Omental fat pad (tissue), 3 donors: ENCODE measurements at regions not wholly inside any gene's neighbourhood (a gene's known extent, or its start where the extent isn't known, plus 50 kb on each side); places are given as distances from the start of the nearest gene placed in this dataset.
"Not testable (repeated sequence)": the region's sequence is repeated elsewhere in the genome, so short reads cannot be mapped to it uniquely, and the experiment has no call there.

ENCODE experiments used
- ATAC-seq: fragments of 150-250 bp; one replicate; pipeline ENCODE4 v1.9.1; 2016; ENCODE audit warnings: mild to moderate bottlenecking, moderate library complexity; ENCODE audit not compliant: low FRiP score
- DNase-seq: peaks from one replicate; pipeline ENCODE4 v3.0.0-alpha.2; 2019; ENCODE audit warnings: low spot score
- TF ChIP-seq, protein P1 (sequence below), 3 donors: fragments of 450-650 bp; IDR thresholded peaks; one replicate each; pipeline ENCODE4 v1.5.1; 2016 to 2017; ENCODE audit warnings: antibody characterized with exemption in 3 of 3, mild to moderate bottlenecking in 3 of 3, moderate library complexity in 2 of 3

DNA sequence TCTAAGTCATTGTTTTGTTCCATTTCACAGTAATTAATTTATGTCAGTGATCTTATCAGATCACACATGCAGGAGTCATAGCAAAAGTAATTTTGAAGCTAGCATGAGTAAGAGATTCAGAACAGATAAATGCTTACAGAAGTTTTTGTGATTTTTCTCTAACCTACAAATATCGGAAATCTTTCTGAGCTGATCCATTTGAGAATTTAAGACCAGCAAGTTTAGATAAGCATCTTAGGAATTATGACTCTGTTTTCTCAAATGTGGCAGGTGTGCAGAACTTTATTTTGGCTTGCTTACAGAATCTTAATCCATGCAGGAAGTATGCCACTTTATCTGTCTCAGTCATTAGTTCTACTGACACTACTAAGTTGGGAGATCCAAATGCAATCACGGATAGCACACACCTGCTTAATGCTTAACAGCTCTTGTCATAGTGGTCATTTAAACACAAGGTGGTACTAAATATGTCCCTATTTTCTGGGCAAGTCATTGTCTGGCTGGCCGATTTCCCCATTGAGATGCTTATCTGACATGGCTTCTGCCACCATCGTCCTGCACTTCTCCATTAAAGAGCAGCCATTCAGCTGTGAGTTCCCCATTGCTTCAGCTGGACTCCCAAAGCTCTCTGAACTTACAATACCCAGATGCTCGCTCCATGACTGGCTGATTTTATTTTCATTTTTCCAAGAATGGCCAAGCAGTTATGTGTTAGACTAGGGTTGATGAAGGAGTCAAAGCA, 305.4 kb upstream of the NUDT12 start:
- TF ChIP-seq, protein P1, sequence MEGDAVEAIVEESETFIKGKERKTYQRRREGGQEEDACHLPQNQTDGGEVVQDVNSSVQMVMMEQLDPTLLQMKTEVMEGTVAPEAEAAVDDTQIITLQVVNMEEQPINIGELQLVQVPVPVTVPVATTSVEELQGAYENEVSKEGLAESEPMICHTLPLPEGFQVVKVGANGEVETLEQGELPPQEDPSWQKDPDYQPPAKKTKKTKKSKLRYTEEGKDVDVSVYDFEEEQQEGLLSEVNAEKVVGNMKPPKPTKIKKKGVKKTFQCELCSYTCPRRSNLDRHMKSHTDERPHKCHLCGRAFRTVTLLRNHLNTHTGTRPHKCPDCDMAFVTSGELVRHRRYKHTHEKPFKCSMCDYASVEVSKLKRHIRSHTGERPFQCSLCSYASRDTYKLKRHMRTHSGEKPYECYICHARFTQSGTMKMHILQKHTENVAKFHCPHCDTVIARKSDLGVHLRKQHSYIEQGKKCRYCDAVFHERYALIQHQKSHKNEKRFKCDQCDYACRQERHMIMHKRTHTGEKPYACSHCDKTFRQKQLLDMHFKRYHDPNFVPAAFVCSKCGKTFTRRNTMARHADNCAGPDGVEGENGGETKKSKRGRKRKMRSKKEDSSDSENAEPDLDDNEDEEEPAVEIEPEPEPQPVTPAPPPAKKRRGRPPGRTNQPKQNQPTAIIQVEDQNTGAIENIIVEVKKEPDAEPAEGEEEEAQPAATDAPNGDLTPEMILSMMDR (IDR thresholded peaks at IDR 0.05) = no peak
- DNase-seq (no peak), ATAC-seq (no peak)

DNA sequence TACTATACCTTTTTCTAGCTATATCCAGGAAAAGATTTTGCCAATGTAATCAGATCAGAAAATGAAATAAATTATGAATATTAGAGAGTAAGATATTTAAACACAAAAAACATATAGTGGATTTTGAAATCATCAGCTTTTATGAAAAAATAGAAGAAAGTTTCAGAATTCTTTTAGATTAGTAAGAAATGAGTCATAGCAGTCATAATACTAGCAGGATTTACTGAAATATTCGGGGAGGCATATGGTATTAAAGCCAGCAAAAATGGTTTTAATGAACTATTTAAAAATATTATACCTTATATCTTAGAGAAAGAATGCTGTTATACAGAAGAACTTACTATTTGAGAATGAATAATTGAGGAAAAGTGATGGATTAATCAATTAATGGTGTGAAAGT, 303.6 kb upstream of the NUDT12 start:
- TF ChIP-seq, protein P1 (IDR thresholded peaks at IDR 0.05) = no peak
- DNase-seq (no peak), ATAC-seq (no peak)

DNA sequence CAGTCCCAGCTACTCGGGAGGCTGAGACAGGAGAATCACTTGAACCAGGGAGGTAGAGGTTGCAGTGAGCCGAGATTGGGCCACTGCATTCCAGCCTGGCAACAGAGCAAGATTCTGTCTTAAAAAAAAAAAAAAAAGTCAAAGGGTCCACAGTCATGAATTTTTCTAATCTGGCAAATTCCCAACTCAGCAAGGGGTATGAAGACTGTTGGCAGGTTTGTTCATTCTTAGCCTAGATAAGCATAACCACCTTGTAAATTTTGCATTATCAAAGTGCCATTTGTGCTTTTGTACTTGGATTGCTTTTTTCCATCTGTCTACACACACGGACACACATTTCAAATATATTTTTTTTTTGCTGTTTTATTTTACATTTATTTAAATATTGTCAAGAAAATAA, 299.8 kb upstream of the NUDT12 start:
- DNase-seq (no peak), ATAC-seq (no peak)
- TF ChIP-seq, protein P1 (IDR thresholded peaks at IDR 0.05) = no peak

DNA sequence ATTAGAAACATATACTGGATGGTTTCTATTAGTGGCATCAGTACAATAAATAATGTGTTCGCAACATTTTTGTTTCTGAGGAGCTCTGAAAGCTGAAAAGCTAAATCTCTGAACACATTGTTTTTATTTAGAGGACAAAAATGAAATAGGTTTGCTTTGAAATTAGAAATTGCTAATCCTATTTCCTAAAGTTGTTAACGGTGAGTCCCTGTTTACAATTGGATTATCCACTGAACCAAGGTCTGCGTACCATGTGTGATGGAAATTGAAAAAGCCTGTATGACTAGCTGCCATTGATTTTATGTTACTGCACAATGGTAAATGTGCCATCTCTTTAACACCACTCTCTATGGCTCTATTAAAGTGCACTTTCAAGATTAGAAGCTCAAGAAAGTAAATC, 297.7 kb upstream of the NUDT12 start:
- DNase-seq (no peak), ATAC-seq (no peak)
- TF ChIP-seq, protein P1 (IDR thresholded peaks at IDR 0.05) = no peak

DNA sequence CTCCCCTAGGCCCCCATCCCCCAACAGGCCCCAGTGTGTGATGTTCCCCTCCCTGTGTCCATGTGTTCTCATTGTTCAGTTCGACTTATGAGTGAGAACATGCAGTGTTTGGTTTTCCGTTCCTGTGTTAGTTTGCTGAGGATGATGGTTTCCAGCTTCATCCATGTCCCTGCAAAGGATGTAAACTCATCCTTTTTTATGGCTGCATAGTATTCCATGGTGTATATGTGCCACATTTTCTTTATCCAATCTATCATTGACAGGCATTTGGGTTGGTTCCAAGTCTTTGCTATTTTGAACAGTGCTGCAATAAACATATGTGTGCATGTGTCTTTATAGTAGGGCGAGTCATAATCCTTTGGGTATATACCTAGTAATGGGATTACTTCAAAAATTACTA, 295.8 kb upstream of the NUDT12 start:
- not testable (repeated sequence) for ATAC-seq

DNA sequence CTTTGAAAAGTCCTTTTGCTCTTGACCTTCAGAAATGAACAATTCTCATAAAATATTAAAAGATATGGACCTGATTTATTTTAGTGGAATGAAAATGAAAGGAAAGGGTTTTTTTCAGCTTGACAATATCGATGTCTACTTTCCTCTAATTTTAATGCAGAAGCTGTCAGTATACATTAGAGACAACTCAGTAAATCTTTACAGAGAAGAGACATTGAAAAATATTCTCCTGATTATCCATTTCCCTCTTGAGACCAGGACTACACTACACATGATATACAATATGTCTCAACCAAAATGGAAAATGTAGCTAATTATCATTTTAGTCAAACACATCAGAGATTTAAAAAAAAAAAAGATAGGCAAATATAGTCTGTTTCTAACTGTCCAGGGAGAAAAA, 288.5 kb upstream of the NUDT12 start:
- TF ChIP-seq, protein P1 (IDR thresholded peaks at IDR 0.05) = no peak
- DNase-seq (no peak), ATAC-seq (no peak)

More for the DNA sequence above, 295.8 kb upstream of the NUDT12 start:
- not testable (repeated sequence) for DNase-seq

DNA sequence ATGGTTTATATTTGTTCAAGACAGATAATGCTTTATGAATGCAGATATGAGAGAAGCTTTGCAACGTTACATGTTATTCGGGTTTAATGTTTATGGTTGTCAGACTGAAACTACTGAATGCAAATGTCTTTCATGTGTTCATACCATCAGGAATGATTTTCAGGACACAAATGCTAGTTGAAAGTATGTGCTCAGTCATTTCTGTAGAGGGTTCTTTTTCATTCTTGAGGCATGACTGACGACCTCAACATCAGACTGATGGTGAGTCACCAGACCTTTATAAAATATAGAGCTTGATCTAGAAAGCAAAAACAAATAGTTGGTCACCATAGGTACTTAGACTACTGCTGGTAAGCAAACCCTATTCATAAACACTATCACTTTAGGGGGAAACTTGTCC, 287.3 kb upstream of the NUDT12 start:
- no peak for DNase-seq
- TF ChIP-seq, protein P1 (IDR thresholded peaks at IDR 0.05) = no peak

More for the DNA sequence above, 287.3 kb upstream of the NUDT12 start:
- ATAC-seq = no peak
